T-helper 2 cell treated with Interferon-gamma antibody and Interleukin-4, amounts not matched to agents 100 ng/mL and 5 ng/mL, for 36 hours (primary cell): ENCODE measurements at regions not wholly inside any gene's neighbourhood (a gene's known extent, or its start where the extent isn't known, plus 50 kb on each side); places are given as distances from the start of the nearest gene placed in this dataset.
"Not testable (repeated sequence)": the region's sequence is repeated elsewhere in the genome, so short reads cannot be mapped to it uniquely, and the experiment has no call there.

ENCODE experiments used
- intact Hi-C: fragments of 100-400 bp; cut with micrococcal nuclease; formaldehyde crosslinking; loops from one replicate; pipeline ENCODE4 v1.15.1; 2023

DNA sequence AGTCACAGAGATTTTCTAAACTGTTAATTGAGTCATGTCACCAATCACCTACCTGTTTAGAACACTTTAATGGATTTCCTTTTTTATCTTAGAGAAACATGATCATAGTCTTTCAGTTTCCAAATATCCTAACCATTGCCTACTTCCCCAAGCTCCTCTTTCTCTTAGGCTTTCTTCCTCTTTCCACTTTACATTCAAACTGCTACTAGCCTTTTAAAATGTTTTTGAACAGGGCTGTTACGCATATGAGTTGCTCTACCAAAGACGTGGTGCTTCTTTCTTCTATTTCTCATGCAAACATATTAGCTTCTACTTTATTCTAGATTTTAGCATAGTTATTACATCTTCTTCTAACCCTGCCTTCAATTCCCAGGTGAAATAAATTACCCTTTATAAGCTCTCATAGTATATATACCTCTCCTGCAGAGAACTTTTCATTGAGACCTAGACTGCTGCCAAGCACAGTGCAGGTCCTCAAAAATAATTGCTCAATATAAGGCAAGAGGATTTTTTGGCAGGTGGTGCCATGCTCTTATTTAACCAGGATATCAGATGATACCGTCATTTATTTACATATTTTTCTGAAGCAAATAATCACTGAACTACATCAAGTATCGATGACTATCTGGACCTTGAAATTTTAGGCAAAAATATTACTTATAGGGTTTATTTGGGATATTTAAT lies 937.1 kb downstream of the TSN start:
- intact Hi-C loops, result no loop called here

- intact Hi-C loops, result no loop called here
Measured at GRCh38 chr2:122697415-122697814, 942.0 kb downstream of the TSN start.

- intact Hi-C loops, result no loop called here
Measured at GRCh38 chr2:122703676-122704075, 948.2 kb downstream of the TSN start.

DNA sequence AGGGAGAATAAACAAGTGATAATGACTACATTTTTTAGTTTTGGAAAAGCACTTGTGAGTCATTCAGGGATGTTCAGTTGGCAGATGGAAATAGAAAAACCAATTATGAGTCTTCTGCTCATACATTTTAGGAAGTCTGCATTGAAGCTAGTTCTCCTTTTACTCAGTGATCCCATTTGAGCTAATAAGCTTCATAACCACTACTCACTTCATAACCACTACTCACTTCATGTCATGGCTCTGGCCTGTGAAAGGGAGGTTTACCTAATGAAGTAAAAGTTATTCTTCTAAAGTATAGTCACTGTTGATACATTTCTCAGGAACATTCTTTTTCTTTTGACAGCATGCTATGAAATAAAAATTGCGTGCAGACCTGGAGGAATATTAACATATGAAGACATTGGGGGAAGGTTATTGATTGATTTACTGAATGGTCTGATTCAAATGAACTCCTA lies 948.7 kb downstream of the TSN start:
- intact Hi-C loops, result no loop called here

DNA sequence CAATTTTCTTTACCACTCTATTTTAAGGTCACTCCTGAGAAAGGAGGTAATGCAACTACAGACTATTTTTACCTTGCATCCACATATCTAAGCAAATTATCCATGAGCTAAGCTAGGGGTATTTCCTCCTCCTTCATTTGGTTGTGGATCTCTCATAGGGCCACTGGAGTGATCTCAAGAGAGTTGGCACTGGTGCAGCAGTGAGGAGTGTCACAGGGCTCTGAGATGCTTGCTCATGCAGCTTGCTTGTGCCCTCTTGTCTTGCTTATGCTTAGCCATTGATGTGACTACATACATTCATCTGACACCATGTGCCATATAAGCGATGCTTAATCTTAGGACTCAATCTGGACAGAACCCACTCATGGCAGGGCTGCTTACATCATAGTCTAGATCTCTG lies 950.3 kb downstream of the TSN start:
- intact Hi-C loops, result no loop called here

DNA sequence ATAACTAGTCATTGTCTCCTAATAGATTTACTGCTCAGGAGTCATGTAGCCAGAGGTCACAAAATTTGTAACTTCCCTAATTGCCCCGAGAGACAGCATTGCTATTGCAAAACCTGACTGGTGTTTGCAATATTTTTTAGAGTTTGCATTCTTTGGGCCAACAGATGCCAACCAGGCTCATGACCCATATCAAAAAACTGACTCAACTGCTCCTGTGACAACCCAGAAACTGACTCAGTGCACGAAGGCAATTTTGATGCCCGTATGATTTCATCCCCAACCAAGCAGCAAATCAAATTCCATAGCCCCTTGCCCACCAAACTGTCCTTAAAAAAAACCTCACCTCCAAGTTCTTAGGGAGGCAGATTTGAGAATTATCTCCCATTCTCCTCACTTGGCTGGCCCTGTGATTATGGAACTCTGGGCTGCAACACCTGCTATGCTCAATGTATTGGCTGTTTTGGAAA lies 951.3 kb downstream of the TSN start:
- intact Hi-C loops, result no loop called here

GRCh38 chr2:122707224-122707824 lies 951.9 kb downstream of the TSN start:
- intact Hi-C loops, result no loop called here

DNA sequence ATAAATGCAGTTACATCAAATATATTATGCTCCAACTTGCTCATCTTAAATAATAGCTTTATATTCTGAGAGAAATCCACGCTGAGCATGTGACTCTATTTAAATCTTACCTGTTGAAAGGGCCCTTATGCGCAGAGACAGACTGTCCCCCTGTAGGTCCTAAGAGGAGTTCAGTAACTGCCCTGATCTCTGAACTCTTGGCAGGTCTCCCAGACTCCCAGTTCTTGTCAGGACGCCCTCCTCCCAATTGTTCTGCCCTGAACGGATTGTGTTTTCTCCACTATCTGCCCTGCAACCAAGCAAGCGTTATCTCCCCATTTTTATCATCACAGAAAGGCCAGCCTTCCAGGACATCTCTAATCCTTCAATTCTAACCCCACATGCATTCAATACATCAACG lies 954.6 kb downstream of the TSN start:
- intact Hi-C loops, result no loop called here

DNA sequence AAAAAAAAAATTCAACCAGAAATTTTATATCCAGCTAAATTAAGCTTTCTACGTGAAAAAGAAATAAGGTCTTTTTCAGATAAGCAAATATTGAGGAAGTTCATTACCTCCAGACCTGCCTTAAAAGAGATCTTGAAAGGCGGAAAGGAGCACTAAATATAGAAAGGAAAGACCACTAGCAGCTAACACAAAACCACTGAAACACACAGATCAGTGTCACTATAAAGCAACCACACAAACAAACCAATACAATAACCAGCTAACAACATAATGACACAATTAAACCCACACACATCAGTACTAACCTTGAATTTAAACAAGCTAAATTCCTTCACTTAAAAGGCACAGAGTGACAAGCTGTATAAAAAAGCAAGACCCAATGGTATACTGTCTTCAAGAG lies 958.3 kb downstream of the TSN start:
- intact Hi-C loops, result no loop called here

DNA sequence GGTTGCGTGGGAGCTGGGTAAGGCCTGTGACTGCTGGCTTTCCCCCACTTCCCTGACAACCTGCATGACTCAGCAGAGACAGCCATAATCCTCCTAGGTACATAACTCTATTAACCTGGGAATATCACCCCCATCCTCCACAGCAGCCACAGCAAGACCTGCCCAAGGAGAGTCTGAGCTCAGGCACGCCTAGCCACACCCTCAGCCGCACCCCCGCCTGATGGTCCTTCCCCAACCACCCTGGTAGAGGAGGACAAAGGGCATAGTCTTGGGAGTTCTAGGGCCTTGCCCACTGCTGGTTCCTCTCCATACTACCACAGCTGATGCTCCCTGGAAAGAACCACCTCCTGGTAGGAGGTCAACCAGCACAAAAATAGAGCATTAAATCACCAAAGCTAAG lies 965.4 kb downstream of the TSN start:
- intact Hi-C loops, result not testable (repeated sequence)

- intact Hi-C loops, result no loop called here
Measured at GRCh38 chr2:122734766-122735424, 979.4 kb downstream of the TSN start.

DNA sequence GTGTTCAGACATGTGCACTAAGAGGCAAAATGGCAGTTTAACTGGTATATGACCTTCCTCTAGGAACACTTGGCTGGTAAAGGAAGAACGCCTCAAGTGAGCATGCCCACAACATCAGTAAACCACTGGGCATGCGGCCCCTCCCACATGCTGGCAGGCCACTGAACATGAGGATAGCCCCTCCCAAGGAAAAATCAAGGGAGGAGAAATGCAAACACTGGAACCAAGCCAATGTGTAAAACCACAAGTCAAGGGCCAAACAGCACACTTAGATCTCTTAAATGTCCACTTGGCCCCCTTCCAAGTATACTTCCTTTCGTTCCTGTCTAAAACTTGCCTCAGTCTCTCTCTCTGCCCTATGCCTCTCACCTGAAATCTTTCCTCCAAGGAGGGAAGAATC lies 980.8 kb downstream of the TSN start:
- intact Hi-C loops, result no loop called here

- intact Hi-C loops, result no loop called here
Measured at GRCh38 chr2:122737429-122738077, 982.1 kb downstream of the TSN start.

- intact Hi-C loops, result no loop called here
Measured at GRCh38 chr2:122739732-122740593, 984.5 kb downstream of the TSN start.

DNA sequence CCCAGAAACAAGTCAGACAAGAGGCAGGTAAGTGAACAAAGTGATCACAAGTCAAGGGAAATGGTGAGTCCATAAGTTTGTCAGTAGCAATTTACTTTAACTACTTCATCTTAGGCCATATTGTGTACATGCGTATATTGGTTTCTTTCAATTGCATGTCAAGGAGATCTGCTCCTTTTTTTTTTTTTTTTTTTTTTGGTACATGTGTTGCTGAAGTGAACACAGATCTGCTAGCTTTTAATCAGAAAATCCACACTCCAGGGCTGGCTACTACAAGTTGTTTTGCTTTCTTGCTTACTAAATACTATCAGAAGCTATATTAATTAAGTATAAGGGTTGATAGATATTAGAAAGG lies 985.1 kb downstream of the TSN start:
- intact Hi-C loops, result no loop called here

DNA sequence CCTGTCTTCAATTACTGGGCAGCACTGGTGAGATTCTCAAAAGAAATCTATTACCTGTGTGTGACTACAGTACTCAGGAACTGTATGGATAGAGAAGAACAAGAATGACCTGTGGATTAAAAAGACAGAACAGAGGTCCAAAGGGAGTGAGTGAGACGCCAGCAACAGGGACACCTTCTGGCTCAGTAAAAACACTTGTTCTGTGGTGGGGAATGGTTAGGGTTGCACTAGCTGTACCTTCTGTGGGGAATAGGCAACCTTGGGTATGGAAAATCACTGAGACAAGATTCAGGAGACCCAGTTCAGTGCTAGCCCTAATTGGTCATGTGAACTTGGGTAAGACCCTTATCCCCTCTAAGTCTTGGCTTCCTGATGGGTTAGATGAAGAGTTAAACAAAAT lies 986.0 kb downstream of the TSN start:
- intact Hi-C loops, result no loop called here

DNA sequence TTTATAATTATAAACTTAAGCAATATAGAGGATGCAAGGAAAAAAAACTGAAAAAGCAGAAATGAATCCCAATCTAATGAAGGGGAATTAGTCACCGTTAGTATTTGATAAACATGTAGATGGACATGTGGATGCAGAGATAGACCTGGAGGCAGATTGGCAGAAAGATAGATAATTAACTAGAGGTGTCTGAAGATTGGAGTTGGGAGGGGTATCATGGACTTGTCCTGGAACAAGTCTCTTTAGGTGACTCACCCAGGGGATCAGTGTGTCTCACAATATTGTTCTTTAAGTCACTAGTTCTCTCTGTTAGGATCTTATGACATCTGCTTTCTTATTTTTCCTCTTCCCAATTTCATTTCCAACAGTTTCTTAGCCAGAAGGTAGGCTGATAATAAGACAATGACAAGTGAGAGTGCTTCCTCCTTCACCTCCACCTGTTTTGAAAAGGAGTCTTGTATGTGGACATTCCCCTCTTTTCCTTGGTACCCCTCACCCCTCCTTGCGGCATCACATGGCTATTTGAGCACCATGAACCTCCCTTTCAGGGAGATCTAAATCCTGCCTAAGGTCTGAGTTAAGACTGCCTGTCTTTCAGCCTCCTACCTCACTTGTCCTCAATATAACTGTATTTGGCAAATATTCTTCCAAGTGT lies 987.7 kb downstream of the TSN start:
- intact Hi-C loops, result no loop called here

GRCh38 chr2:122745603-122746002 lies 990.2 kb downstream of the TSN start:
- intact Hi-C loops, result no loop called here

DNA sequence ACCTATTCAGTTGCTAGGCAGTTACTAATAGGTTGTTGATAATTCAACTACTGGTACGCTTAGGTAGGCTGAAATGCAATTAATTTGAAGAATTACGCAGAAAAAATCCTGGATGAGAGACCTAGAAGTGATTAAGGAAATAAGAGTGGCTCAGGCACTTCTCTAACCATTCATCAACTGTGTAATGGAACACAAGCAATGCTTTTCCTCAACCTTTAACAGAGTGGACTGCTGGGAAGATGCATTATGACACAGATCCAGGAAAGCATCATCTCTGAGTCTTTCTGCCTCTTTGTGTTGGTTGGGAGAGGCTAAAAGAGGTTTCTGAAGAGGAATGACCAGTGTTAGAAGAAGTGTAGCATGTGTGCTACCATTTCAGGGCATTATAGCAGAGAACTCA lies 992.2 kb downstream of the TSN start:
- intact Hi-C loops, result no loop called here

- intact Hi-C loops, result no loop called here
Measured at GRCh38 chr2:122748552-122749011, 993.1 kb downstream of the TSN start.

GRCh38 chr2:122749405-122749804 lies 994.0 kb downstream of the TSN start:
- intact Hi-C loops, result no loop called here
